ENCODE measurements at regions not wholly inside any gene's neighbourhood (a gene's known extent, or its start where the extent isn't known, plus 50 kb on each side); places are given as distances from the start of the nearest gene placed in this dataset.

DNA sequence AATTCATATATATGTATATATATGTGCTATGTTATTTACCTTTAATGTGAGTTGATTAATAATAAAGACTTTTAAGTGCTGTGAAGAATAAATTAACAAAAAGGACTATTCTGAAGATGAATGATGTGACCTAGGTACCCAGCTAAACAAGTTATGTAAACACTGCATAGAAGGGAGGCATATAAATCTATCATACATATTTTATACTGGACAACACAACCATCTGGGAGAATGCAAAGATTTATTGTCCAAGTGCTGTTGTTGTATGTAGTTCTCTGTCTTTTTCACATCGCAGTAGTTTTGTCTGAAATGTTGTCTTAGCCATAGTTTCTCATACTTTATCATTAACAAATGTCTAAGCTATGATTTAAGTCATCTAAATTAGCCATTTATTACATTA, 337.6 kb downstream of the PCDH18 start:
- H3K4me1 Mint-ChIP-seq (ENCODE audit: low read depth in 2 of 2) = no peaks in the 10 kb centered on the region
- no peak overlapping the region for H3K27ac Mint-ChIP-seq
- H3K36me3 Mint-ChIP-seq (ENCODE audit: insufficient read depth) = no peaks in the 10 kb centered on the region
- ATAC-seq (replicated peaks) = no peak
- peaks cover 8 to 18% of the 10 kb centered on the region in 2 donors for H3K9me3 Mint-ChIP-seq
- DNase-seq = no peak
- no peaks in the 10 kb centered on the region for H3K27me3 Mint-ChIP-seq
- H3K4me3 Mint-ChIP-seq = no peak overlapping the region

GRCh38 chr4:137193564-137193963, 338.7 kb downstream of the PCDH18 start:
- Mint-ChIP-seq H3K27ac (no peak overlapping the region), H3K36me3 (ENCODE audit: insufficient read depth) (no peaks in the 10 kb centered on the region), H3K4me3 (no peak overlapping the region), H3K27me3 (no peaks in the 10 kb centered on the region), H3K4me1 (ENCODE audit: low read depth in 2 of 2) (no peaks in the 10 kb centered on the region), H3K9me3 (peaks cover 9 to 22% of the 10 kb centered on the region in 2 donors)
- ATAC-seq (replicated peaks) (no peak), DNase-seq (no peak)

- peaks cover 0 to 4% of the 10 kb centered on the region in 2 donors for H3K9me3 Mint-ChIP-seq
- H3K36me3 Mint-ChIP-seq (ENCODE audit: insufficient read depth) = no peaks in the 10 kb centered on the region
- no peaks in the 10 kb centered on the region for H3K4me1 Mint-ChIP-seq (ENCODE audit: low read depth in 2 of 2)
- H3K4me3 Mint-ChIP-seq = no peak overlapping the region
- DNase-seq (no peak), ATAC-seq (replicated peaks) (no peak)
- H3K27ac Mint-ChIP-seq = no peak overlapping the region
- H3K27me3 Mint-ChIP-seq = no peaks in the 10 kb centered on the region
These were observed 350.9 kb downstream of the PCDH18 start for GRCh38 chr4:137181293-137181899.

DNA sequence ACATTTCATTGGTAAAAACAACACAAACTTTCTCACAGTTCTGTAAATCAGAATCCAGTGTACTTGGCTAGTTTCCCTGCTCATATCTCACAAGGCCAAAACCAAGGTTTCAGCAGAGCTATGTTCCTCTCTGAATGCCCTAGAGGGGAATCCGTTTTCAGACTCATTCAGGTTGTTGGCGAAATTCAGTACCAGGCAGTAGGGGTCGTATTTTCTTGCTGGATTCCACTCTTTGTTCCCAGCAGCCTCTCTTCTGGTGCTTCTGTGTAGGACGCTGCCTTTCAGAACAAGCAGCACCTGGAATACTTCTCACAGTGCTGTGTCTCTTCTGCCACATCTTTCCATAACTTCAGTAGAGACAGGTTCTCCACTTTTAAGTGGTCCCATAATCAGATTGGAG, 351.9 kb downstream of the PCDH18 start:
- Mint-ChIP-seq H3K9me3 (peaks cover 0 to 4% of the 10 kb centered on the region in 2 donors), H3K27me3 (no peaks in the 10 kb centered on the region), H3K36me3 (ENCODE audit: insufficient read depth) (no peaks in the 10 kb centered on the region), H3K4me1 (ENCODE audit: low read depth in 2 of 2) (no peaks in the 10 kb centered on the region), H3K27ac (no peak overlapping the region), H3K4me3 (no peak overlapping the region)
- ATAC-seq (replicated peaks) (no peak), DNase-seq (no peak)

DNA sequence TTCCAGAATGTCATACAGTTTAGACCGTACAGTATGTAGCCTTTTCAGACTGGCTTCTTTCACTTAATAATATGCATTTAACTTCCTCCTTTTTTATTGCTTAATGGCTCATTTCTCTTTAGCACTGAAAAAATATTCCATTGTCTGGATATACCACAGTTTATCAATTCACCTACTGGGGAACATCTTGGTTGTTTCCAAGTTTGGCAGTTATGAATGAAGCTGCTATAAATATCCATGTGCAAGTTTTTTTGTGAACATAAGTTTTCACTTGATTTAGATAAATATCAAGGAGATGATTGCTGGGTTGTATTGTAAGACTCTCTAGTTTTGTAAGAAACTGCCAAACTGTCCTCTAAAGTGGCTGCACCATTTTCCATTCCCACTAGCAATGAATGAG, 375.5 kb downstream of the PCDH18 start:
- no peaks in the 10 kb centered on the region for H3K36me3 Mint-ChIP-seq (ENCODE audit: insufficient read depth)
- ATAC-seq (replicated peaks) (no peak), DNase-seq (no peak)
- no peaks in the 10 kb centered on the region for H3K27me3 Mint-ChIP-seq
- peaks cover 2 to 6% of the 10 kb centered on the region in 2 donors for H3K9me3 Mint-ChIP-seq
- H3K27ac Mint-ChIP-seq = no peak overlapping the region
- H3K4me1 Mint-ChIP-seq (ENCODE audit: low read depth in 2 of 2) = no peaks in the 10 kb centered on the region
- H3K4me3 Mint-ChIP-seq = no peak overlapping the region

DNA sequence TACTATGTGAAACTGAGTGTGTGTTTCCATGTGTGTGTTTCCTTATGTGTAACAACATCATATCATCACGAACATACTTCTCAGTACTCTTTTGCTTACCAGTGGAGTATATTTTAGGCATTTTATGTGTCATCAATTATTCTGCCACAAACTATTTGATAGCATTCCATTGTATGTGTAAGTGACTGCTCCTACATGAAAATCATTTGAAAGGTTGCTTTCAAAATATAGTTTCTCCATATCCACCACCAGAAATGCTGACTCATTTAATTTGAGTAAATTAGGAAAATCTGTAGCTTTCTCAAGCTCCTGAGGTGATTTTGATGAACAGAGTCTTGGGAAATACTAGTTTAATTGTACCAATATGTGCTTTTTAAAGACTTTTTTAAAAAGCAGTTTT, 376.2 kb downstream of the PCDH18 start:
- H3K27me3 Mint-ChIP-seq = no peaks in the 10 kb centered on the region
- no peak overlapping the region for H3K27ac Mint-ChIP-seq
- no peaks in the 10 kb centered on the region for H3K4me1 Mint-ChIP-seq (ENCODE audit: low read depth in 2 of 2)
- H3K36me3 Mint-ChIP-seq (ENCODE audit: insufficient read depth) = no peaks in the 10 kb centered on the region
- ATAC-seq (replicated peaks) (no peak), DNase-seq (no peak)
- no peak overlapping the region for H3K4me3 Mint-ChIP-seq
- peaks cover 2 to 6% of the 10 kb centered on the region in 2 donors for H3K9me3 Mint-ChIP-seq

GRCh38 chr4:137131201-137131600, 401.1 kb downstream of the PCDH18 start:
- H3K9me3 Mint-ChIP-seq = peaks cover 0 to 5% of the 10 kb centered on the region in 2 donors
- ATAC-seq (replicated peaks) = no peak

GRCh38 chr4:137129845-137130244, 402.4 kb downstream of the PCDH18 start:
- no peak for ATAC-seq (replicated peaks)
- H3K9me3 Mint-ChIP-seq = peaks cover 0 to 5% of the 10 kb centered on the region in 2 donors
- no peaks in the 10 kb centered on the region for H3K36me3 Mint-ChIP-seq (ENCODE audit: insufficient read depth)
- no peaks in the 10 kb centered on the region for H3K4me1 Mint-ChIP-seq (ENCODE audit: low read depth in 2 of 2)
- DNase-seq = no peak
- H3K27me3 Mint-ChIP-seq = no peaks in the 10 kb centered on the region
- H3K4me3 Mint-ChIP-seq = no peak overlapping the region
- no peak overlapping the region for H3K27ac Mint-ChIP-seq

More at GRCh38 chr4:137131201-137131600, 401.1 kb downstream of the PCDH18 start:
- no peak overlapping the region for H3K27ac Mint-ChIP-seq
- DNase-seq = no peak
- H3K27me3 Mint-ChIP-seq = no peaks in the 10 kb centered on the region
- H3K4me1 Mint-ChIP-seq (ENCODE audit: low read depth in 2 of 2) = no peaks in the 10 kb centered on the region
- H3K4me3 Mint-ChIP-seq = no peak overlapping the region
- no peaks in the 10 kb centered on the region for H3K36me3 Mint-ChIP-seq (ENCODE audit: insufficient read depth)

GRCh38 chr4:137129441-137129840, 402.9 kb downstream of the PCDH18 start:
- Mint-ChIP-seq H3K4me3 (no peak overlapping the region), H3K36me3 (ENCODE audit: insufficient read depth) (no peaks in the 10 kb centered on the region), H3K9me3 (peaks cover 0 to 5% of the 10 kb centered on the region in 2 donors), H3K27ac (no peak overlapping the region), H3K27me3 (no peaks in the 10 kb centered on the region), H3K4me1 (ENCODE audit: low read depth in 2 of 2) (no peaks in the 10 kb centered on the region)
- ATAC-seq (replicated peaks) = no peak
- DNase-seq = no peak

DNA sequence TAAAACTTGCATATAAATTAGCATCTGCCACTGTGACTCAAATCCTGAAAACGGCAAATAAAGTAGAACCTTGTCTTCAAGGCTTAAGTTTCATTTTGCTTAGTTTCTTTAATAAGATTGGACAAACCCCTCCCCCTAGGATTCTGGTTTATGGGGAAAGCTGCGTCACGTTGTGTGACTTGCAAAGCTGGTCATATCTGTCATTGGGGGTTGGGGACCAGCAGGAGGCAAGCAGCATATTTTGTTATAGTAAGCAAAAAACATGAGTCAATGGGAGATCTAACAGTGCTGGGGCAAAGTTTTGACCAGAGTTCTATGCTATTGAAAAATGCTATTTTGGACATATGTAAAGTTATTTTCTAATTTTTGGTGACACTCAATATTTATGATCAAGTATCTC, 407.3 kb downstream of the PCDH18 start:
- H3K27me3 Mint-ChIP-seq = no peaks in the 10 kb centered on the region
- H3K4me1 Mint-ChIP-seq (ENCODE audit: low read depth in 2 of 2) = no peaks in the 10 kb centered on the region
- DNase-seq (no peak), ATAC-seq (replicated peaks) (no peak)
- peaks cover 5 to 10% of the 10 kb centered on the region in 2 donors for H3K9me3 Mint-ChIP-seq
- no peak overlapping the region for H3K27ac Mint-ChIP-seq
- no peaks in the 10 kb centered on the region for H3K36me3 Mint-ChIP-seq (ENCODE audit: insufficient read depth)
- H3K4me3 Mint-ChIP-seq = no peak overlapping the region

DNA sequence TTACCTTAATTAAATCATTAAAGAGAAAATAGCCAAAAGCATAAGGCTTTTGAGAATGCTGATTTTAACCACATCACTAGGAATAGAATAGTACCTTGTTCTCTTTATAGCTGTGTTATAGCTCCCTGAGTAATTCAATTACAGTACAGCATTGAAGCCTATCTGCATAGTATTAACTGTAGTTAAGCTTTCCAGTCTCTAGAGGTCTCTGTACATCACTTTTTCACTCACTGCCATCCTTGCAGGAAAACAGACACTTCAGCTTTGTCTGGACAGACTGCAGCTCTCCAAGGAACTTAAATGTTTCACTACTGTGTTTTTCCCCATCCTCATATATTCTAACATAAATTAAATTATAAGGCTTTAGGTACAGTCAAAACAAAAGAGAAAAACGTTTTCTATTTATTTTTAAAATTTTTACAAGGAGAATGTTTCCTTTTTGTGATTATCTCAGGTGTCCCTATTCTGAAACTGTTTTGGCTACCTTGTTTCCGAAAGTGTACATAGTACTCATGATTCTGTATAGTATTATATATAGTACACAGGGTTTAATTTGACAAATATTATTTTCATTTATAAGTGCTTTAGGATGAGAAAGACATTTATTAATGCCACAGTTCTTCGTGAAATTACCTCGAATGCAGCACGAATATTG, 407.9 kb downstream of the PCDH18 start:
- no peak for ATAC-seq (replicated peaks)
- H3K4me3 Mint-ChIP-seq = no peak overlapping the region
- no peaks in the 10 kb centered on the region for H3K4me1 Mint-ChIP-seq (ENCODE audit: low read depth in 2 of 2)
- H3K9me3 Mint-ChIP-seq = peaks cover 3 to 10% of the 10 kb centered on the region in 2 donors
- no peaks in the 10 kb centered on the region for H3K27me3 Mint-ChIP-seq
- no peak overlapping the region for H3K27ac Mint-ChIP-seq
- no peaks in the 10 kb centered on the region for H3K36me3 Mint-ChIP-seq (ENCODE audit: insufficient read depth)
- no peak for DNase-seq

- peaks cover 3 to 10% of the 10 kb centered on the region in 2 donors for H3K9me3 Mint-ChIP-seq
- DNase-seq = no peak
- no peaks in the 10 kb centered on the region for H3K4me1 Mint-ChIP-seq (ENCODE audit: low read depth in 2 of 2)
- H3K27ac Mint-ChIP-seq = no peak overlapping the region
- no peaks in the 10 kb centered on the region for H3K36me3 Mint-ChIP-seq (ENCODE audit: insufficient read depth)
- H3K4me3 Mint-ChIP-seq = no peak overlapping the region
- no peak for ATAC-seq (replicated peaks)
- no peaks in the 10 kb centered on the region for H3K27me3 Mint-ChIP-seq
These were observed 409.4 kb downstream of the PCDH18 start for GRCh38 chr4:137122876-137123275.

DNA sequence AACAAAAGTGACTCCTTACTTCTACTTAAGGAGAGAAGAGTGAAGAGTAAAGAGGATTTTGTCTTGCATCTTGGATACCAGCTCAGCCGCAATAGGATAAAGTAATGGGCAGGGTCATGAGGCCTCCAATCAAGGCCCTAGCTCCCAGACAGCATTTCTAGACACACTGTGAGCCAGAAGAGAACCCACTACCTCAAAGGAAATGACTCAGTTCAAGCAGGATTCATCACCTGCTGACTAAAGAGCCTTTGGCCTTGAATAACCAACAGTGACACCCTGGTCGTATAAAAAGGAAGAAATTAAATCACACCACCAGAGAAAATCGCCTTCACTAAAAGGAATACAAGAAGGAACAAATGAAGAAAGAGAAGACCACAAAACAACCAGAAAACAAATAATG, 416.1 kb downstream of the PCDH18 start:
- no peak for DNase-seq
- Mint-ChIP-seq H3K4me3 (no peak overlapping the region), H3K36me3 (ENCODE audit: insufficient read depth) (no peaks in the 10 kb centered on the region), H3K9me3 (peaks cover 5 to 14% of the 10 kb centered on the region in 2 donors), H3K4me1 (ENCODE audit: low read depth in 2 of 2) (no peaks in the 10 kb centered on the region), H3K27me3 (no peaks in the 10 kb centered on the region), H3K27ac (no peak overlapping the region)
- ATAC-seq (replicated peaks) = no peak

DNA sequence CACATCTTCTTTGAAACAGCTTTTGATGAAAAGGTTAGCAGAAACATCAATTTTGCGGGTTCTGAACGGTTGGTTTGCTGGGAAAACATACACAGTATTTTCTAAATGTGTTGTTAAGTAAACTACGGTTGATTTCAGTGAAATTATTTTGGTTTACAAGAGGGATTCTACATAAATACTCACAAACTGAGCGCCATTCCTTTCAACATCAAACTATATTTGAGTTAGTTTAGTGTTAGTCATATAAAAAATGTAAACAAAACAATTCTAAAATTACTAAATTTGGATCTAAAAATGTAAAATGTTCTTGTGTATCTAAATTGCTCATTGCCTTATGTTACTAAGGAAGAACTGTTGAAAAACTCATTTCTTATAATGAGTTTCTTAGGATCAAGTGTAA, 425.6 kb downstream of the PCDH18 start:
- DNase-seq = no peak
- no peak overlapping the region for H3K4me3 Mint-ChIP-seq
- H3K27me3 Mint-ChIP-seq = no peaks in the 10 kb centered on the region
- H3K27ac Mint-ChIP-seq = no peak overlapping the region
- no peaks in the 10 kb centered on the region for H3K4me1 Mint-ChIP-seq (ENCODE audit: low read depth in 2 of 2)
- H3K36me3 Mint-ChIP-seq (ENCODE audit: insufficient read depth) = no peaks in the 10 kb centered on the region
- peaks cover 0 to 4% of the 10 kb centered on the region in 2 donors for H3K9me3 Mint-ChIP-seq
- no peak for ATAC-seq (replicated peaks)
